Inferior parietal cortex (tissue), 1 donor: ENCODE measurements at regions not wholly inside any gene's neighbourhood (a gene's known extent, or its start where the extent isn't known, plus 50 kb on each side); places are given as distances from the start of the nearest gene placed in this dataset.

Experiments
- DNase-seq: peaks from one replicate; pipeline ENCODE4 v3.0.0-alpha.2; 2016; ENCODE audit errors: extremely low spot score

DNA sequence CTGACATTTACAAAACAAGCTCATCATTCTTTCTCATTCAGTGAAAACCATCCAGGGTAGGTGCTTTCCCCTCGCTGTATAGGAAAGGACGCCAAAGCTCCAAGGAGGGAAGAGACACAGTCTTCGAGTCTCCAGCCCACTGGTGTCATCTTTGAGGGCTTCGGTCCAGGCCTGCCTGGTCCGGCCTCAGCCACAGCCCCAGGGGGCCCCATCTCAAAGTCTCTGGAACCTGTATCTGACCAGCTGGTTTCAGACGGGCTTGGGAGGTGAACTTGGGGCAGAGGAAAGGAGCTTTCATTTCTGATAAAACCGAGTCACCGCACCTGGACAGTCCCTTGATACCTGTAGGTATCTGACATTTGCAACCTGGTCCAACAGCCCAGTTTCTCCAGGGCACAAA, 229.5 kb upstream of the RTL1 start:
- no peak for DNase-seq

DNA sequence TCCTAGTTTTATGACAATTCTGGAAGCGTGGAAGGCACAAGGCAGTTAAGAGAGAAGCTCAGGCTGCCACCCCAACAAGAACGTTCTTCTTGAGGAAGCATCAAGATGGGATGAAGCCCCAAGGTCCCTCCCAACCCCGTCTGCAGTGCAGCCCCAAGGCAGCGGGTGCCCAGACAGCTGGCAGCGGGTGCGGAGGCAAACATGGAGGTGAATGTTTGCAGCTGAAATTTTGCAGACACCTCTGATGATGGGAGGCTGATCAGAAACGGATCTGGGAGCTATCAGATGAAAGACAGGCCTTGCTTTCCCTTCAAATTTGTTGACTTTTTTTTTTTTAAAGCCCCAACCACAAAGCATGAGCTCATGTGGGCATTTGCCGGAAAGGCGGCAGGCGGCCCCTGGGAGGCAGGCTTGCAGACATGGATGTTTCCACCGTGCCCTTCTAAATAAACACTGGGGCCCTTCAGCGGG, 230.7 kb upstream of the RTL1 start:
- DNase-seq: no peak

DNA sequence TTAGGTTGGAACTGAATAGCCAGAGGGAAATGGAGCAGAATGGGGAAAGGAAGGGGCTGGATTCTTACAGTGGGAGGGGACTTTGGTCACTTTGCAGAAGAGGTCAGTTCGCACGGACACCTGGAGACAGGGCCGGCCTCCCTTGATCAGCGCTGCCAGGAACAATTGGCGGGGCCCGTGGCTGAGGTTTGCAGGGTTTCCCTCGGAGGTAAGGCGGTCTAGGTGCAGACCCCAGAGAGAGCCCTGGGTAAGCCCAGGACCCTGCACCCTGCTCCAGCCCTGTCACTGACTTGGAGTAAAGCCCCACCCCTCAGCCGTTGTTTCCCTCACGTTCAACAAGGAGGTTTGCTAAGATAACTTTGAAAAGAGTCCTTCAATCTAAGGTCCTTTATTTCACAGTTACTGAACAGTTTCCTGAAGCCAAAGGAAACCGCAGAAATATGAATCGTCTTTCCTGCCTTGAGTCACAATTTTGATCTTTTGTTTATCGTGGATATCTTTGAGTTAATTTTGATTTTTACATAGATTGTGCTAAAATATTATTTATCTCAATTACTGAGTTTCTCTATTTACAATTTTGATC, 231.4 kb upstream of the RTL1 start:
- no peak for DNase-seq

DNA sequence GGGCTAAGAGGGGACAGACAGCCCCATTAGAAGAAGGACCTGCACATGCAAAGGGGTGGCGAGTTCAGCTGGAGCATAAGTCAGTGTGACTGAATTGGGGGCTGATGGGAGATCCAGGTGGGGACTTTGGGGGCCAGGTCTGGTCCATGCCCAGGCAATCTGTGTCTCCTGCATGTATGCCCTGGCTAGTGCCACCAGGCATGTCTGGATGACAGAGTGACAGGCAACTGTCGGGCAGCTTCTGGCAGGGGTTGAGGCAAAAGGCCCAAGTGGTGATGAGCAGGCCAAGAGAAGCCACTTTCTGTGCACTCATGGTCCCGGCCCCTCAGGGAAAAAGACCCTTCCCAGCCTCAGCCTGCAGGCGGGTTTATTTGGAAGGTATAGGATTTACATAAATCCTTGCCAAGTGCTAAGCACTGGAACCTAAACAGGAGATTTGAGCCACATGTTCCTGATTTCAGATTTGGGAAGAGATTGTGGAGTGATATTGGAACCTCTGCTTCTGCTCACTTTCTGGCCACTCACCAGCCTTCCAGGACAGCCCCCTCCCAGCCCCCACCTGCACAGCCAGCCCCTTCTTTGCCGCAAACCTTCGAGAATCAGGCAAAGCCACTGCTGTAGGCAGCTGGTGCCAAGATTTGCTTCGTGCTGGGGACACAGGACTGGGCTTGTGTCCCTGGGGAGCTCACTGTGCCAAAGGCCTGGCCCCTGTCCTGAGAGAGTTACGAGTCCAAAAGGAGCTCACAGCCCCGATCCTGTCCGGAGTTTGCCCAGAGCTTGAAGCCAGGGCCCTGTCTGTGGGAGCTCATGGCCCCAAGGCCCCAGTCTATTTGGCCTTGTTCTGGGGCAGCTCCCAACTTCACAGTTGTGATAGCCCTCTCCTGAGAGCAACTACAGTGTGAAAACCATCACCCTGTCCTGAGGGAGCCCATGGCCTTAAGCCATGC, 232.5 kb upstream of the RTL1 start:
- no peak for DNase-seq

DNA sequence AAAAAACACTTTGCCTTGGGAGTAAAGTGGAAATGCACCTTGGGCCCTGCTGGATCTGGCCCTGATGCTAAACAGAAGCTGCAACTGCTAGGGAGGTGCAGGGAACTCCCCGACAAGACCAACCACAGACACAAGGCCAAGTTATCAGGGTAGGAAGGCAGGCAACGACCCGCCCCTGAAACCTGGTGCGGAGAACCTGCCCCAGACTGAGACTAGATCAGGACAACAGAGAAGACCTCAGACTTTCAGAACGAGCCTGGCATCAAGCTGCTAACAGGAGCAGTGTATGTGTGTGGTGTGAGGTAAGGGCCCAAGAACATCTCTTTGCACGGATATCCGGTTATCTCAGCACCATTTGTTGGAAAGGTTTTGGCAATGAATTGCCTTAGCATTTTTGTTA, 233.7 kb upstream of the RTL1 start:
- no peak for DNase-seq

- DNase-seq: no peak
Measured at GRCh38 chr14:101147848-101148247, 244.3 kb upstream of the RTL1 start.

DNA sequence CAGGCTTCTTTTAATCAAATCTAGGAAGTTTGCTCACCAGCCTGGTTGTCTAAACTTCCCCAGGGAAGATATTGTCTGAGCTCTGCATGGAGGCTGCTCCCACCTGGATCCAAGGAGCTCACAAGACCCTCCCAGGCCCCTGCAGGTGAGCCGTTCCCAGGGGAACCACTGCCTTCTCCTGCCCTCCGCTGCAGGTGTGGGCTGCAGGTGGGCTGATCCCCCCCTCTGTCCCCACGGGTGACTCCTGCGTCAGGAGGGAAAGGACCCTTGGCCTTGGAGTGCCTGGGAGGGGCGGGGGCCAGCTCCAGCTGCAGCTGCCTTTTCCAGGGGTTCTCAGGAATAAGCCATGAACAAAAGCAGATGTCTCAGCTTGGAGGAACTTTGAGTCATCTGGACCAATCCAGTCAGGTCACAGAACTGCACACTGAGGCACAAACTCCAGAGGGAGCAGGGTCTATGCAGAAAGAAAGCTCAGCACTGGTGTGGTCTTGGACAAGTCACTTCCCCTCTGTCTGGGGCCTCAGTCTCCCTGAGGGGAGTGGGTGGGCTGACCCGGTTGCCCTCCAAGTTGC, 246.6 kb upstream of the RTL1 start:
- no peak for DNase-seq

- DNase-seq: no peak
Measured at GRCh38 chr14:101151226-101151926, 247.9 kb upstream of the RTL1 start.

- no peak for DNase-seq
Measured at GRCh38 chr14:101151927-101152305, 248.4 kb upstream of the RTL1 start.

DNA sequence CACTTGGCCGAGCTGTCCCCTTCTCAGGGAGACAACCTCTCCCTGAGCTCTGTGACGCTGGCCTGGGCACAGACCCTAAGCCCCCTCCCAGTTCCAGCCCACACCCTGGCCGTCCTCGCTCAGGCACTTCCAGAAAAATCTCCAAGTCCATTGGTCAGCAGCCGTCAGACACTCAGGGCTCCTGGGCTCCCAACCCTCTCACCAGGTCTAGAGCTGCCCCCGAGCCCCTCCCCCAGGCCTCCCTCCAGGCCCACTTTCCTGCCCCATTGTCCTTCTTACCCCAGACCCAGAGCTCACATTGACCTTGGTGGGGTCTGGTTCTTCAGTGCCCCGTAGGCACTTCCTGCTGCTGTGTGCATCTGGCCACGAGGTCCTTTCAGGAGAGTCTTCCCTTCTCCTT, 249.3 kb upstream of the RTL1 start:
- DNase-seq: no peak

DNA sequence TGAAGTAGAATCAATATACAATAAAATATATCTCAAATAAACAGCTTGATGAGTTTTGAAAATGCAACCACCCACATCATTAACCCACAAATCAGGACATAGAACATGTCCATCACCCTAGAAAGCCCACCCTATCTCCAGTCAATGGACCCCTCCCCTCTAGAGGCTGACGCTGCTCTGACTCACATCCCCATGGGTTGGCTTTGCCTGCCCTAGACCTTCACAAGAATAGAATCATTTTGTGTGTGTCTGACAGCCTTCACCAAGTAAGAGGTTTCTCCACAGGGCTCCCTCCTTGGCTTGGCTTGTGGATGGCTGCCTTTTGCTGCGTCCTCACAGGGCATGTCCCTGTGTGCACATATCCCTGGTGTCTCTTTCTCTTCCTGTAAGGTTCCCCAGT, 250.2 kb upstream of the RTL1 start:
- no peak for DNase-seq

GRCh38 chr14:101155575-101155974, 252.1 kb upstream of the RTL1 start:
- DNase-seq: no peak

- no peak for DNase-seq
Measured at GRCh38 chr14:101167428-101167827, 263.9 kb upstream of the RTL1 start.

DNA sequence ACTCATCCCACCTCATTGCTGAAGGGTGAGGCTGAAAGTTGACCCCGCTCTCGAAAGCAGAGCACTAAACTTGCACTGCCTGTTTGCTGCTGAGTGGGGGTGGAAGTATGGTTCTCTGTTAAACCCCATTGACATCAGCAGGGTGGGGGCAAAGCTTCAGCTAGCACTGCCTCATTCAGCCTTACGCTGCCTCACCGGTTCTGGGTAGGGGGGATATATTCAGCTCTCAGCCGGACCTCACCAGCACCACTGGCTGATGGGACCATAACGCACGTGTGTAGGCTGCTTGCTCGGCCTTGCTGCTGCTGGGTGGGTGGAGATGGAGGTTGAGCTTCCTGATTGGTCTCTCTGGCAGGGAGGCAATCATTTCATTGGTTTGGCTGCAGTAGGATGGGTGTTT, 265.7 kb upstream of the RTL1 start:
- DNase-seq: no peak

GRCh38 chr14:101171650-101172049, 268.1 kb upstream of the RTL1 start:
- DNase-seq: no peak

GRCh38 chr14:101173698-101174521, 270.4 kb upstream of the RTL1 start:
- no peak for DNase-seq

DNA sequence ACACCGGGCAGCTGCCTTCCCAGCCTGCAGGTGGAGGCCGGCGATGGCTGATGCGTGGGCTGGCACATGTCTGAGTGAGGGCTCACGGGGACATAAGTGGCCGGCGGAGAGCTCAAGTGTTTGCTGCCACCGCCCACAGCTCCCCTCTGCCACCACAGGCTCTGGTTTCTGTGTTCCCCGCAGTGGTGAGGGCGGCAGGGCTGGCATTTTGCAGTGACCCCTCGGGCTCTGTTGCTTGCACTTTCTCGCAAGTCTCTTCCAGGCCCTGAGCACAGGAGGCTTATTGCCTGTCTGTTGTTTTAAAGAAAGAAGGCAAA, 271.0 kb upstream of the RTL1 start:
- no peak for DNase-seq

- no peak for DNase-seq
Measured at GRCh38 chr14:101174980-101175606, 271.6 kb upstream of the RTL1 start.

DNA sequence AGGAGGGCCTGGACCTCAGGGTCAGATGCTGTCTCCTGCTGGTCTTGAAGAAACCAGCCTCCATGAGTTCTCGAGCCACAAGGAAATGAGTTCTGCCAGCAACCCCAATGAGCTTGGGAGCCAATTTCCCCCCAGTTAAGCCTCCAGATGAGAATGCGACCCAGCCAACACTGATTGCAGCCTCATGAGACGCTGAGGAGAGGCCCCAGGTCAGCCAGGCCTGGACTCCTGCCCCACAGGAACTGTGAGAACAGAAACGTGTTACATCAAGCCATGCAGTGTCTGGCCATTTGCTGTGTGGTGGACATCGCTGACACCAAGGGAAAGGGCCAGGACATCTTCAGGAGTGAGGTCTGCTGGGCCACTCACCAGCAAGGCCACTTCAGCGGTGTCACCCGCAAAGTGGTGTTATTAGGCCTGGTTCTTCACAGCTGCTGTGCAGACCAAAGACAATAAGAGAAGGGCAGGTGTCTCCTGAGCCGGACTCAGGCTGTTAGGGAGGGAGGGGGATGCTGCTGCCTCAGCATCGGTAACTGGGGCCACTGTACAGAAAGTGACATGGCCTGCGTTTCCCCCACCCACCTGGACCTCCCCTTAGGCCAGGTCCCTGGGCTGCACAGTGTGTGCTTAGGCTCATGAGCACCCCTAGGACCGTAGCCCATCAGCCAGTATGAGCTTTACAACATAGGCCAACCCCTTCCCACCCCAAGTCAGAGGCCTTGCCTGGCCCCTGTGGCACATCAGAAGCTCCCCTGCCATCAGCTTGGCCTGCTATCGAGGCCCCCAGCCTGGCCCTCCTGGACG, 272.4 kb upstream of the RTL1 start:
- DNase-seq: no peak

DNA sequence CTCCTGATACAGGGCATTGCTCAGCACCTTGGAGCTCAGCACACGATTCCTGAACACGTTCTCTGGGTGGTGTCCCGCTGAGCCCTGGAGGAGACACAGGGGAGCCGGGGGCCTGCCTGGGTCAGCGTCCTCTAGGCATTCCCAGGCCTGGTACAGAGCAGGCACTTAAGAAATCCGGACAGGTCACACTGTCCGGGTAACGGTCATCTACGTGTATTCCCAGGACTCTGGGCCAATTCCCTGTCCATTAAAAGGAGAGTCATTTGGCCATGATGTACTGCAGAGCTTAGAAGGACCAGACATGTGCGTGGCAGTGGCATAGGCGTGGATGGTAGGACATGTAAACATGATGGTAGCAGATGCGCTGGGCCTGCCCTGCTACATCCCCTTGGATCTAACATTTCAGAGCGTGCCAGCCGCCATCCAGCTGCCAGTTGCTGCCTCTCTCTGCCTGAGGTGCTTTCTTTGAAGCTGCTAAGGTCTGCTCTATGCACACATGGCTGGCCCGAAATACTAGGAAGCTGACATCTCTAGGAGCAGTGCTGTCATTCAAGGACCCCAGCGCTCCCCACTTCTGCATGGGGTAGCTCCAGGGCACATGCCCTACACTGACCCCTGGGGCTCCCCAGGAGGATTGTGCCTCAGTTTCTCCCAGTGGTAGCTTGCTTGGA, 273.1 kb upstream of the RTL1 start:
- DNase-seq: no peak
